ENCODE measurements at regions not wholly inside any gene's neighbourhood (a gene's known extent, or its start where the extent isn't known, plus 50 kb on each side); places are given as distances from the start of the nearest gene placed in this dataset.

- Histone ChIP-seq H3K9me3 (ENCODE audit: control insufficient read depth, low read depth, low read length) (no peaks in the 10 kb centered on the region), H2AK5ac (ENCODE audit: insufficient read length, low read length) (no peak overlapping the region), H2AFZ (ENCODE audit: low read length) (no peak overlapping the region), H2BK12ac (ENCODE audit: insufficient read length, low read depth, low read length) (no peak overlapping the region), H3K4me1 (ENCODE audit: insufficient read depth, low read length) (peaks cover 5% of the 10 kb centered on the region; the same call in 1 of the 2 replicates), H3K27me3 (ENCODE audit: insufficient read depth, low read length) (no peaks in the 10 kb centered on the region), H4K8ac (replicated peaks; ENCODE audit: insufficient read length, low read depth, low read length) (no peak overlapping the region), H3K4me2 (ENCODE audit: insufficient read depth, insufficient read length, low read length) (peak overlapping the region; percentile 72), H3K18ac (ENCODE audit: insufficient read length, low read depth, low read length) (no peak overlapping the region), H3K9ac (ENCODE audit: extremely low read depth, insufficient read length, low read length) (no peak overlapping the region), H3K23ac (ENCODE audit: insufficient read length, low read depth, low read length) (no peak overlapping the region), H3K79me2 (ENCODE audit: insufficient read depth, low read length) (no peaks in the 10 kb centered on the region), H2BK120ac (ENCODE audit: low read depth, low read length, poor library complexity, severe bottlenecking) (no peak overlapping the region), H4K5ac (ENCODE audit: insufficient read length, low read depth, low read length) (no peak overlapping the region), H3K14ac (ENCODE audit: insufficient read depth, low read length) (0 out of 2 replicates have a peak overlapping the region, but pooled peaks have one; percentile 0), H3K79me1 (ENCODE audit: insufficient read depth, low read depth, low read length, poor library complexity, severe bottlenecking) (no peaks in the 10 kb centered on the region), H2BK15ac (ENCODE audit: low read depth, low read length) (no peak overlapping the region), H3T11ph (ENCODE audit: low read length) (no peak overlapping the region), H3K23me2 (ENCODE audit: insufficient read length, low read depth, low read length, poor library complexity, severe bottlenecking) (peaks cover 8% of the 10 kb centered on the region), H3K27ac (ENCODE audit: insufficient read length, low read depth, low read length) (no peak overlapping the region), H3K56ac (ENCODE audit: insufficient read length, low read depth, low read length) (no peak overlapping the region), H4K20me1 (ENCODE audit: control insufficient read depth, insufficient read depth, insufficient read length) (no peaks in the 10 kb centered on the region), H2BK20ac (ENCODE audit: low read depth, low read length, poor library complexity, severe bottlenecking) (no peak overlapping the region), H4K91ac (ENCODE audit: insufficient read length, low read depth, low read length) (no peak overlapping the region), H3K4ac (ENCODE audit: low read depth, low read length) (no peak overlapping the region), H2BK5ac (ENCODE audit: insufficient read length, low read length) (no peak overlapping the region)
- peaks cover 25% of the 10 kb centered on the region for H3K27me3 Mint-ChIP-seq (ENCODE audit: low read depth)
- H3K4me1 Mint-ChIP-seq = peaks cover 35 to 51% of the 10 kb centered on the region in 2 experiments
- H3K36me3 Mint-ChIP-seq (ENCODE audit: insufficient read depth in 1 of 3, low read depth in 3 of 3) = no peaks in the 10 kb centered on the region; a peak in 1 of 7 replicates
- DNase-seq = peak; percentile 84
- no peaks in the 10 kb centered on the region for H3K9me3 Mint-ChIP-seq
- H3K4me3 Mint-ChIP-seq = peak overlapping the region in 1 of 2 experiments; percentile 80; a peak in 3 of 5 replicates
- no peak for TF ChIP-seq CTCF (conservative IDR thresholded peaks at IDR 0.05)
- no CpG with 5 or more reads among the region's 32 CpGs for WGBS (ENCODE audit: extremely low coverage, insufficient read length, low lambda C conversion rate)
- H3K27ac Mint-ChIP-seq = peak overlapping the region in 1 of 3 experiments; percentile 42; a peak in 1 of 7 replicates
Measured at GRCh38 chr21:38913120-38913892, 107.6 kb downstream of the ETS2 start.
